A549 (cell line): ENCODE measurements at regions not wholly inside any gene's neighbourhood (a gene's known extent, or its start where the extent isn't known, plus 50 kb on each side); places are given as distances from the start of the nearest gene placed in this dataset.
"Not testable (repeated sequence)": the region's sequence is repeated elsewhere in the genome, so short reads cannot be mapped to it uniquely, and the experiment has no call there.

ENCODE experiments used
- ATAC-seq, 2 experiments: fragments of 200-7000 bp in 1 of 2; fragments of >200 bp in 1 of 2; cut with Nextera tagmentation in 1 of 2; cut with Tn5 transposase in 1 of 2; 3 replicates each; pipeline versions ENCODE4 v1.8.0 to v1.9.1; 2018 to 2020; ENCODE audit warnings: mild to moderate bottlenecking in 1 of 2, moderate library complexity in 1 of 2
- CTCF ChIA-PET: fragments of 300-600 bp; sonication (Branson Sonifier 250); formaldehyde crosslinking; extraction: SDS; loops from one replicate; lab custom pipeline; 2021; ENCODE audit warnings: antibody characterized with exemption, inconsistent platforms; lab: Yijun Ruan, JAX
- POLR2A ChIA-PET: fragments of 350-600 bp; formaldehyde crosslinking; extraction: SDS; loops from one replicate; lab custom pipeline; 2021; ENCODE audit warnings: antibody characterized with exemption, inconsistent platforms; lab: Yijun Ruan, JAX
- DNase-seq, 2 experiments: peaks; one replicate each; pipeline versions ENCODE4 v3.0.0 to v3.0.0-alpha.2; 2011 to 2016; ENCODE audit warnings: low read depth in 1 of 2, low spot score in 1 of 2
- FAIRE-seq: peaks from 2 replicates; lab custom pipeline; 2011; peaks lifted over from hg19 to GRCh38; lab: Jason Lieb, UNC
- H3K27ac ChIP-seq, 2 experiments: fragments of >200 bp; sonication (Bioruptor Twin); formaldehyde crosslinking; 3 replicates each; pipeline ENCODE4 v1.5.1; 2016 to 2017
- H3K4me1 ChIP-seq: fragments of >200 bp; sonication (Bioruptor Twin); formaldehyde crosslinking; 3 replicates; pipeline ENCODE4 v1.6.1; 2016
- H3K4me2 ChIP-seq: fragments of >200 bp; sonication (Bioruptor Twin); formaldehyde crosslinking; 3 replicates; pipeline ENCODE4 v1.6.1; 2016
- H3K4me3 ChIP-seq: fragments of >200 bp; sonication (Bioruptor Twin); formaldehyde crosslinking; 3 replicates; pipeline ENCODE4 v1.5.1; 2016
- H3K9me3 ChIP-seq: fragments of >200 bp; sonication (Bioruptor Twin); formaldehyde crosslinking; 3 replicates; pipeline ENCODE4 v1.6.1; 2016
- BHLHE40 ChIP-seq: IDR thresholded peaks from 2 replicates; pipeline ENCODE4 v1.6.1; 2012; ENCODE audit warnings: low read depth, low read length, inconsistent platforms
- CBX2 ChIP-seq: fragments of 200-600 bp; sonication (generic); IDR thresholded peaks from 2 replicates; pipeline ENCODE4 v1.6.1; 2016; ENCODE audit warnings: low read depth, mild to moderate bottlenecking, borderline replicate concordance
- CBX8 ChIP-seq: fragments of 200-600 bp; sonication (generic); IDR thresholded peaks from 2 replicates; pipeline ENCODE4 v1.6.1; 2016
- CHD4 ChIP-seq: fragments of 200-600 bp; sonication (generic); IDR thresholded peaks from 2 replicates; pipeline ENCODE4 v1.6.1; 2016; ENCODE audit warnings: antibody characterized with exemption, mild to moderate bottlenecking, borderline replicate concordance
- EHMT2 ChIP-seq: fragments of 200-600 bp; sonication (generic); IDR thresholded peaks from 2 replicates; pipeline ENCODE4 v1.6.1; 2016; ENCODE audit warnings: antibody characterized with exemption, low read depth, mild to moderate bottlenecking, moderate library complexity
- ESRRA ChIP-seq: fragments of 150-350 bp; IDR thresholded peaks from 2 replicates; pipeline ENCODE4 v1.6.1; 2014; ENCODE audit warnings: mild to moderate bottlenecking, low read length, borderline replicate concordance
- FOSB ChIP-seq: fragments of 250-450 bp; sonication (Bioruptor Pico); IDR thresholded peaks from 2 replicates; pipeline ENCODE4 v1.5.0; 2020; ENCODE audit warnings: mild to moderate bottlenecking, moderate library complexity
- FOSL2 ChIP-seq, 2 experiments: fragments of 450-650 bp in 1 of 2; fragments of >200 bp in 1 of 2; sonication (Bioruptor Twin) in 1 of 2; formaldehyde crosslinking; IDR thresholded peaks; 2 replicates each; pipeline versions ENCODE4 v1.5.0 to v1.6.1; 2016 to 2020; ENCODE audit warnings: mild to moderate bottlenecking in 1 of 2, moderate library complexity in 1 of 2
- GATA3 ChIP-seq: IDR thresholded peaks from 2 replicates; pipeline ENCODE4 v1.6.1; 2012; ENCODE audit warnings: borderline replicate concordance
- HDAC2 ChIP-seq: fragments of 200-600 bp; sonication (generic); IDR thresholded peaks from 2 replicates; pipeline ENCODE4 v1.6.1; 2016
- HOXB13 ChIP-seq: fragments of 250-450 bp; sonication (Bioruptor Pico); IDR thresholded peaks from 2 replicates; pipeline ENCODE4 v1.5.0; 2020; ENCODE audit warnings: low read depth, mild to moderate bottlenecking, moderate library complexity
- HOXB5 ChIP-seq: fragments of 250-450 bp; sonication (Bioruptor Pico); IDR thresholded peaks from 2 replicates; pipeline ENCODE4 v1.5.0; 2020; ENCODE audit warnings: mild to moderate bottlenecking, moderate library complexity
- JUNB ChIP-seq: fragments of >200 bp; sonication (Bioruptor Twin); formaldehyde crosslinking; IDR thresholded peaks from 2 replicates; pipeline ENCODE4 v1.6.1; 2016
- KDM1A ChIP-seq: fragments of 200-600 bp; sonication (generic); IDR thresholded peaks from 2 replicates; pipeline ENCODE4 v1.6.1; 2016; ENCODE audit warnings: low read depth, mild to moderate bottlenecking
- KDM5A ChIP-seq: fragments of 200-600 bp; sonication (generic); IDR thresholded peaks from 2 replicates; pipeline ENCODE4 v1.6.1; 2016; ENCODE audit warnings: antibody characterized with exemption, mild to moderate bottlenecking
- MAFK ChIP-seq: fragments of 450-650 bp; IDR thresholded peaks from 2 replicates; pipeline ENCODE4 v1.6.1; 2014; ENCODE audit not compliant: partially characterized antibody
- NR3C1 ChIP-seq: fragments of >200 bp; sonication (Bioruptor Twin); formaldehyde crosslinking; IDR thresholded peaks from 3 replicates; pipeline ENCODE4 v1.6.1; 2017
- PHF8 ChIP-seq: fragments of 200-600 bp; sonication (generic); IDR thresholded peaks from 2 replicates; pipeline ENCODE4 v1.6.1; 2016; ENCODE audit warnings: low read depth, mild to moderate bottlenecking, antibody characterized with exemption, moderate library complexity, borderline replicate concordance
- RAD21 ChIP-seq, 2 experiments: fragments of >200 bp in 1 of 2; sonication (Bioruptor Twin) in 1 of 2; formaldehyde crosslinking in 1 of 2; IDR thresholded peaks in 1 of 2; conservative IDR thresholded peaks in 1 of 2; 2 replicates in 1 of 2; 3 replicates in 1 of 2; pipeline ENCODE4 v1.6.1; 2012 to 2018; ENCODE audit warnings: inconsistent platforms in 1 of 2
- RCOR1 ChIP-seq: fragments of 150-350 bp; IDR thresholded peaks from 2 replicates; pipeline ENCODE4 v1.6.1; 2014; ENCODE audit warnings: antibody characterized with exemption, low read length, low read depth
- WGBS: methylation state at CpG from one replicate; pipeline ENCODE4 v1.1.6; 2017; ENCODE audit errors: missing lambda C conversion rate; 5-methylcytosine and 5-hydroxymethylcytosine counted together
- TF ChIP-seq, protein P1 (sequence below): fragments of >200 bp; sonication (Bioruptor Twin); formaldehyde crosslinking; IDR thresholded peaks from 2 replicates; pipeline ENCODE4 v1.6.1; 2016
- TF ChIP-seq, protein P2 (sequence below): IDR thresholded peaks from 2 replicates; pipeline ENCODE4 v1.6.1; 2012
- TF ChIP-seq, protein P3 (sequence below): fragments of >200 bp; sonication (Bioruptor Twin); formaldehyde crosslinking; IDR thresholded peaks from 3 replicates; pipeline ENCODE4 v1.6.1; 2016

DNA sequence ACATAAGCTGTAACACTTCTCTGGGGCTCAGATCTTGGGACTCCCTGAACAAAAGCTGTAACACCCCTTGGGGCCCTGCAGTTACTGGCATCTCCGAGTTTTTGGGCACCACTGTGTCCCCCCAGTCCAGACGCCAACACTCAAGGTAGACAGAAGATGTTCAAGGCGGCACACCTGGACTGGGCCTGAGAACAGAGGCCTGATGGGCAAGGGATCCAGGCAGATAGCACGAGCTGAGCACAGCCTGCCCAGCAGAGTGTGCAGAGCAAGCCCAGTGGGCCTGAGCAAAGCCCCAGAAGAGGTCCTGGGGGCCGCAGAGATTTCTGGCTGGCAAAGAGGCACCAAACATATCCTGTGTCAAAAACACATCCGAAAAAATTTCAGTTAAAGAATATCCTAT, 1163.3 kb upstream of the PRR20A start:
- no peak overlapping the region for H3K4me3 ChIP-seq
- no peaks in the 10 kb centered on the region for H3K9me3 ChIP-seq
- no peak for TF ChIP-seq HDAC2
- TF ChIP-seq, protein P1, sequence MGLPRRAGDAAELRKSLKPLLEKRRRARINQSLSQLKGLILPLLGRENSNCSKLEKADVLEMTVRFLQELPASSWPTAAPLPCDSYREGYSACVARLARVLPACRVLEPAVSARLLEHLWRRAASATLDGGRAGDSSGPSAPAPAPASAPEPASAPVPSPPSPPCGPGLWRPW = no peak
- no peak for TF ChIP-seq BHLHE40
- no peak for TF ChIP-seq HOXB13
- TF ChIP-seq HOXB5 = no peak
- TF ChIP-seq, protein P2, sequence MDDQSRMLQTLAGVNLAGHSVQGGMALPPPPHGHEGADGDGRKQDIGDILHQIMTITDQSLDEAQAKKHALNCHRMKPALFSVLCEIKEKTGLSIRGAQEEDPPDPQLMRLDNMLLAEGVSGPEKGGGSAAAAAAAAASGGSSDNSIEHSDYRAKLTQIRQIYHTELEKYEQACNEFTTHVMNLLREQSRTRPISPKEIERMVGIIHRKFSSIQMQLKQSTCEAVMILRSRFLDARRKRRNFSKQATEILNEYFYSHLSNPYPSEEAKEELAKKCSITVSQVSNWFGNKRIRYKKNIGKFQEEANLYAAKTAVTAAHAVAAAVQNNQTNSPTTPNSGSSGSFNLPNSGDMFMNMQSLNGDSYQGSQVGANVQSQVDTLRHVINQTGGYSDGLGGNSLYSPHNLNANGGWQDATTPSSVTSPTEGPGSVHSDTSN = no peak
- TF ChIP-seq KDM5A = no peak
- TF ChIP-seq CHD4 = no peak
- TF ChIP-seq CBX8 = no peak
- TF ChIP-seq, protein P3, sequence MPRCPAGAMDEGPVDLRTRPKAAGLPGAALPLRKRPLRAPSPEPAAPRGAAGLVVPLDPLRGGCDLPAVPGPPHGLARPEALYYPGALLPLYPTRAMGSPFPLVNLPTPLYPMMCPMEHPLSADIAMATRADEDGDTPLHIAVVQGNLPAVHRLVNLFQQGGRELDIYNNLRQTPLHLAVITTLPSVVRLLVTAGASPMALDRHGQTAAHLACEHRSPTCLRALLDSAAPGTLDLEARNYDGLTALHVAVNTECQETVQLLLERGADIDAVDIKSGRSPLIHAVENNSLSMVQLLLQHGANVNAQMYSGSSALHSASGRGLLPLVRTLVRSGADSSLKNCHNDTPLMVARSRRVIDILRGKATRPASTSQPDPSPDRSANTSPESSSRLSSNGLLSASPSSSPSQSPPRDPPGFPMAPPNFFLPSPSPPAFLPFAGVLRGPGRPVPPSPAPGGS = no peak
- TF ChIP-seq GATA3 = no peak
- no peak for TF ChIP-seq NR3C1
- no peak for TF ChIP-seq FOSB
- no peak for TF ChIP-seq RCOR1
- TF ChIP-seq ESRRA = no peak
- TF ChIP-seq JUNB = no peak
- TF ChIP-seq CBX2 = no peak
- CTCF ChIA-PET = no interaction called here
- no peak for DNase-seq
- H3K27ac ChIP-seq = no peak overlapping the region
- no peak for FAIRE-seq
- H3K4me1 ChIP-seq = no peaks in the 10 kb centered on the region
- ATAC-seq = no peak
- H3K4me2 ChIP-seq = no peak overlapping the region
- 16% methylated on average over 4 of the region's 6 CpGs for WGBS
- POLR2A ChIA-PET = no interaction called here

DNA sequence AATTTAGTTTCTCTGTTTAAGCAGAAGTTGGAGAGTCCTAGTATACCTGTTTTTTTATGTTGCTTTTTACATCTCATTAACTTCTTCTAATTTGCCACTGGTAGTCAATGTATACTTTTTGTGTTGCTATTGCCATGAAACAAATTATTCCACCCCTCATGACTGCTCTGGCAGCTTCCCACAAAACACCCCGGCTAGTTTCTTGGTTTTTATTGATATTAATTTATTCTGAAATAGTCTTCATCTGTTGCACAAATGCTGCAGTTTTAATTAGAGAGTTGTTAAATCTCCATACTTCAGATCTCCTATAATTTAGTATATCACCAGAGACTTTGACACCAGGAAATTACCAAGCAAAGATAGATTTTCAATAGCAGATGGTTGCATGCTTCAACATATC, 1159.3 kb upstream of the PRR20A start:
- H3K4me2 ChIP-seq = no peak overlapping the region
- DNase-seq (no peak), ATAC-seq (no peak), FAIRE-seq (no peak)
- ChIA-PET POLR2A (no interaction called here), CTCF (no interaction called here)
- H3K4me3 ChIP-seq = no peak overlapping the region
- H3K9me3 ChIP-seq = no peaks in the 10 kb centered on the region
- no peaks in the 10 kb centered on the region for H3K4me1 ChIP-seq
- 0% methylated on average over 1 of the region's 1 CpG for WGBS
- no peak overlapping the region for H3K27ac ChIP-seq
- TF ChIP-seq RCOR1 (no peak), KDM1A (no peak), PHF8 (no peak), RAD21 (conservative IDR thresholded peaks at IDR 0.05 in 1 of 2, IDR thresholded peaks at IDR 0.05 in 1 of 2) (no peak)

DNA sequence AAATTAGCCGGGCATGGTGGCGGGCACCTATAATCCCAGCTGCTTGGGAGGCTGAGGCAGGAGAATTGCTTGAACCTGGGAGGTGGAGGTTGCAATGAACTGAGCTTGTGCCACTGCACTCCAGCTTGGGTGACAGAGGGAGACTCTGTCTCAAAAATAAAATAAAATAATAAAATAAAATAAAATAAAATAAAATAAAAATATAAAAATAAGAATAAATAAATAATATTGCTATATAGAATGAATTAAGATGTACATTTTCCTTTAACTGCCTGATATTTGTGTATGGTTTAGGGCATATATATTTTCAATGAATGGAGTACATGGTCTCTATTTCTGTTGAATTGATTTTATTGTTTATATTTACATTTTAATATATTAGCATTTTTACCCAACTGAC, 1156.7 kb upstream of the PRR20A start:
- no CpG with 5 or more reads among the region's 2 CpGs for WGBS
- H3K4me2 ChIP-seq, ATAC-seq, CTCF ChIA-PET, H3K4me1 ChIP-seq, H3K9me3 ChIP-seq, H3K27ac ChIP-seq, FAIRE-seq, H3K4me3 ChIP-seq, DNase-seq, POLR2A ChIA-PET: not testable (repeated sequence)

DNA sequence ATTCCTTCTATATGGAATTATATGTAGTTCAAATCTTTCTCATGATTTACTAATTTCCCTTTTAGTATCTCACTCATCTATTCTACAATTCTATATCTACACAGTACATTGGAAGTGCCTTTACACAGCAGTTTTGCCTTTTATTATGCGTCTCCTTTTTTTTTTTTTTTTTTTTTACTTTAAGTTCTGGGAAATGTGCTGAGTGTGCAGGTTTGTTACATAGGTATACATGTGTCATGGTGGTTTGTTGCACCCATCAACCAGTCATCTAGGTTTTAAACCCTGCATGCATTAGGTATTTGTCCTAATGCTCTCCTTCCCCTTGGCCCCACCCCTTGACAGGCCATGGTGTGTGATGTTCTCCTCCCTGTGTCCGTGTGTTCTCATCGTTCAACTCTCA, 1150.1 kb upstream of the PRR20A start:
- H3K4me1 ChIP-seq = no peaks in the 10 kb centered on the region
- POLR2A ChIA-PET = no interaction called here

More for the DNA sequence above, 1150.1 kb upstream of the PRR20A start:
- H3K27ac ChIP-seq = no peak overlapping the region
- no peak overlapping the region for H3K4me2 ChIP-seq
- no peak for DNase-seq
- 22% methylated on average over 3 of the region's 3 CpGs for WGBS
- no peak for FAIRE-seq
- no peak overlapping the region for H3K4me3 ChIP-seq
- CTCF ChIA-PET = no interaction called here
- no peaks in the 10 kb centered on the region for H3K9me3 ChIP-seq
- ATAC-seq = no peak
- TF ChIP-seq MAFK (peak; percentile 74), CBX2 (no peak), PHF8 (no peak), EHMT2 (no peak), HDAC2 (no peak), FOSL2 (IDR thresholded peaks at IDR 0.05) (no peak), FOSL2 (CRISPR knock-in tag; IDR thresholded peaks at IDR 0.05) (no peak)
- TF ChIP-seq, all 56 proteins: peak for 1
